HG03457 (cell line): ENCODE measurements at regions not wholly inside any gene's neighbourhood (a gene's known extent, or its start where the extent isn't known, plus 50 kb on each side); places are given as distances from the start of the nearest gene placed in this dataset.
"Not testable (repeated sequence)": the region's sequence is repeated elsewhere in the genome, so short reads cannot be mapped to it uniquely, and the experiment has no call there.

Experiments
- ATAC-seq: cut with Tn5 transposase; IDR thresholded peaks from one replicate; pipeline ENCODE4 v1.9.1; 2021; ENCODE audit warnings: moderate number of reproducible peaks; ENCODE audit not compliant: unreplicated experiment

GRCh38 chr6:9851006-9851405 lies 563.9 kb downstream of the TFAP2A start:
- ATAC-seq = no peak

- ATAC-seq = no peak
Observed at GRCh38 chr6:9848094-9848493, 566.8 kb downstream of the TFAP2A start.

GRCh38 chr6:9841886-9842725 lies 572.8 kb downstream of the TFAP2A start:
- ATAC-seq = no peak

- ATAC-seq = no peak
Observed at GRCh38 chr6:9834233-9834632, 580.6 kb downstream of the TFAP2A start.

GRCh38 chr6:9831783-9832182 lies 583.1 kb downstream of the TFAP2A start:
- ATAC-seq = no peak

GRCh38 chr6:9830808-9831207 lies 584.1 kb downstream of the TFAP2A start:
- no peak for ATAC-seq

GRCh38 chr6:9825526-9825925 lies 589.3 kb downstream of the TFAP2A start:
- no peak for ATAC-seq

GRCh38 chr6:9810727-9811126 lies 604.1 kb downstream of the TFAP2A start:
- ATAC-seq = not testable (repeated sequence)

- ATAC-seq = no peak
Observed at GRCh38 chr6:9810286-9810685, 604.6 kb downstream of the TFAP2A start.

- no peak for ATAC-seq
Observed at GRCh38 chr6:9806195-9806594, 608.7 kb downstream of the TFAP2A start.

GRCh38 chr6:9801249-9801754 lies 613.6 kb downstream of the TFAP2A start:
- ATAC-seq = no peak

- ATAC-seq = no peak
Observed at GRCh38 chr6:9799582-9799981, 615.3 kb downstream of the TFAP2A start.

GRCh38 chr6:9796827-9797226 lies 618.0 kb downstream of the TFAP2A start:
- no peak for ATAC-seq

- no peak for ATAC-seq
Observed at GRCh38 chr6:9795880-9796279, 619.0 kb downstream of the TFAP2A start.

GRCh38 chr6:9789201-9789600 lies 625.7 kb downstream of the TFAP2A start:
- ATAC-seq = no peak

- ATAC-seq = no peak
Observed at GRCh38 chr6:9784786-9785185, 630.1 kb downstream of the TFAP2A start.

- ATAC-seq = no peak
Observed at GRCh38 chr6:9783567-9783966, 631.3 kb downstream of the TFAP2A start.

- no peak for ATAC-seq
Observed at GRCh38 chr6:9766240-9766915, 648.5 kb downstream of the TFAP2A start.

- no peak for ATAC-seq
Observed at GRCh38 chr6:9761220-9761619, 653.7 kb downstream of the TFAP2A start.

- no peak for ATAC-seq
Observed at GRCh38 chr6:9754515-9754914, 660.4 kb downstream of the TFAP2A start.

GRCh38 chr6:9745966-9746365 lies 668.9 kb downstream of the TFAP2A start:
- ATAC-seq = no peak

GRCh38 chr6:9745476-9745875 lies 669.4 kb downstream of the TFAP2A start:
- no peak for ATAC-seq
